H1 (cell line): ENCODE measurements at regions not wholly inside any gene's neighbourhood (a gene's known extent, or its start where the extent isn't known, plus 50 kb on each side); places are given as distances from the start of the nearest gene placed in this dataset.

Experiments used
- CBX8 ChIP-seq: fragments of 300-800, 300-1000 bp; sonication (generic); IDR thresholded peaks from 2 replicates; pipeline ENCODE4 v1.7.1; 2016; ENCODE audit warnings: low read depth, low read length, borderline replicate concordance
- CHD7 ChIP-seq: fragments of 300-600 bp; sonication (generic); IDR thresholded peaks from 2 replicates; pipeline ENCODE4 v1.7.1; 2012; ENCODE audit warnings: low read length, moderate library complexity, mild to moderate bottlenecking, inconsistent platforms; ENCODE audit not compliant: insufficient replicate concordance
- CTCF ChIP-seq, 3 experiments: IDR thresholded peaks; 1 replicate in 2 of 3; 2 replicates in 1 of 3; pipeline versions ENCODE4 v1.5.1 to v1.6.1; 2011; ENCODE audit warnings: low read length in 3 of 3, mild to moderate bottlenecking in 3 of 3, inconsistent platforms in 2 of 3, low read depth in 1 of 3, moderate library complexity in 1 of 3; ENCODE audit not compliant: insufficient read depth in 1 of 3; ENCODE audit errors: control extremely low read depth in 1 of 3
- TEAD4 ChIP-seq: IDR thresholded peaks from 2 replicates; pipeline ENCODE4 v1.6.1; 2012; ENCODE audit warnings: low read depth, low read length, inconsistent platforms, mixed read lengths
- USF2 ChIP-seq: IDR thresholded peaks from 2 replicates; pipeline ENCODE4 v1.6.1; 2011; ENCODE audit warnings: low read length, improper control_type of control experiment

DNA sequence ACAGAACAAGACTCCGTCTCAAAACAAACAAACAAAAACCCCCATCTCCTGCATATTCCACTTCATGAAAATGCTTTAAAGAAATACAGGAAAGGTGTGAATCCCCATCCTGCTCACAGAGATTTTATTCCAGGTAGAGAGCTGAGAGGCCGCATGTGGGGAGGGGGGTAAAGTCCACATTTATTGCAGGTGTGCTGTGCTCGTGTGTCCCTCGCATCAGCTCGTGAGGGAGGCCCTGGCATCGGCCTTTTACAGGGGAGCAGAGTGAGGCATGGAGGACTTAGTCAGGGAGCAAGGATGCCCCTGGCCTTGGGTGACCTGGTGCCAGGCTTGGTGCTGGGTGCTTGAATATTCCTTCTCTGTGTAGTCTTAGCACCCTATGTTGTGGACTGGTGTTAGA is 413.5 kb upstream of the C2CD4B start (continued):
- TF ChIP-seq CHD7 (no peak), CTCF (IDR thresholded peaks at IDR 0.05; ENCODE audit: control extremely low read depth in 1 of 3, insufficient read depth in 1 of 3, low read depth in 1 of 3, low read length in 3 of 3) (no peak), USF2 (no peak), TEAD4 (no peak), CBX8 (no peak)
